ENCODE measurements at regions not wholly inside any gene's neighbourhood (a gene's known extent, or its start where the extent isn't known, plus 50 kb on each side); places are given as distances from the start of the nearest gene placed in this dataset.

- TF ChIP-seq, protein P1, sequence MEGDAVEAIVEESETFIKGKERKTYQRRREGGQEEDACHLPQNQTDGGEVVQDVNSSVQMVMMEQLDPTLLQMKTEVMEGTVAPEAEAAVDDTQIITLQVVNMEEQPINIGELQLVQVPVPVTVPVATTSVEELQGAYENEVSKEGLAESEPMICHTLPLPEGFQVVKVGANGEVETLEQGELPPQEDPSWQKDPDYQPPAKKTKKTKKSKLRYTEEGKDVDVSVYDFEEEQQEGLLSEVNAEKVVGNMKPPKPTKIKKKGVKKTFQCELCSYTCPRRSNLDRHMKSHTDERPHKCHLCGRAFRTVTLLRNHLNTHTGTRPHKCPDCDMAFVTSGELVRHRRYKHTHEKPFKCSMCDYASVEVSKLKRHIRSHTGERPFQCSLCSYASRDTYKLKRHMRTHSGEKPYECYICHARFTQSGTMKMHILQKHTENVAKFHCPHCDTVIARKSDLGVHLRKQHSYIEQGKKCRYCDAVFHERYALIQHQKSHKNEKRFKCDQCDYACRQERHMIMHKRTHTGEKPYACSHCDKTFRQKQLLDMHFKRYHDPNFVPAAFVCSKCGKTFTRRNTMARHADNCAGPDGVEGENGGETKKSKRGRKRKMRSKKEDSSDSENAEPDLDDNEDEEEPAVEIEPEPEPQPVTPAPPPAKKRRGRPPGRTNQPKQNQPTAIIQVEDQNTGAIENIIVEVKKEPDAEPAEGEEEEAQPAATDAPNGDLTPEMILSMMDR (IDR thresholded peaks at IDR 0.05; ENCODE audit: poor library complexity, severe bottlenecking): no peak
- no peak for TF ChIP-seq SMC3 (conservative IDR thresholded peaks at IDR 0.05; ENCODE audit: poor library complexity)
- TF ChIP-seq POLR2AphosphoS5 (IDR thresholded peaks at IDR 0.05): no peak
- TF ChIP-seq, protein P2, sequence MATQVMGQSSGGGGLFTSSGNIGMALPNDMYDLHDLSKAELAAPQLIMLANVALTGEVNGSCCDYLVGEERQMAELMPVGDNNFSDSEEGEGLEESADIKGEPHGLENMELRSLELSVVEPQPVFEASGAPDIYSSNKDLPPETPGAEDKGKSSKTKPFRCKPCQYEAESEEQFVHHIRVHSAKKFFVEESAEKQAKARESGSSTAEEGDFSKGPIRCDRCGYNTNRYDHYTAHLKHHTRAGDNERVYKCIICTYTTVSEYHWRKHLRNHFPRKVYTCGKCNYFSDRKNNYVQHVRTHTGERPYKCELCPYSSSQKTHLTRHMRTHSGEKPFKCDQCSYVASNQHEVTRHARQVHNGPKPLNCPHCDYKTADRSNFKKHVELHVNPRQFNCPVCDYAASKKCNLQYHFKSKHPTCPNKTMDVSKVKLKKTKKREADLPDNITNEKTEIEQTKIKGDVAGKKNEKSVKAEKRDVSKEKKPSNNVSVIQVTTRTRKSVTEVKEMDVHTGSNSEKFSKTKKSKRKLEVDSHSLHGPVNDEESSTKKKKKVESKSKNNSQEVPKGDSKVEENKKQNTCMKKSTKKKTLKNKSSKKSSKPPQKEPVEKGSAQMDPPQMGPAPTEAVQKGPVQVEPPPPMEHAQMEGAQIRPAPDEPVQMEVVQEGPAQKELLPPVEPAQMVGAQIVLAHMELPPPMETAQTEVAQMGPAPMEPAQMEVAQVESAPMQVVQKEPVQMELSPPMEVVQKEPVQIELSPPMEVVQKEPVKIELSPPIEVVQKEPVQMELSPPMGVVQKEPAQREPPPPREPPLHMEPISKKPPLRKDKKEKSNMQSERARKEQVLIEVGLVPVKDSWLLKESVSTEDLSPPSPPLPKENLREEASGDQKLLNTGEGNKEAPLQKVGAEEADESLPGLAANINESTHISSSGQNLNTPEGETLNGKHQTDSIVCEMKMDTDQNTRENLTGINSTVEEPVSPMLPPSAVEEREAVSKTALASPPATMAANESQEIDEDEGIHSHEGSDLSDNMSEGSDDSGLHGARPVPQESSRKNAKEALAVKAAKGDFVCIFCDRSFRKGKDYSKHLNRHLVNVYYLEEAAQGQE (IDR thresholded peaks at IDR 0.05; ENCODE audit: borderline replicate concordance): no peak
- TF ChIP-seq EZH2 (IDR thresholded peaks at IDR 0.05; ENCODE audit: borderline replicate concordance, insufficient read depth, low read length, poor library complexity, severe bottlenecking): no peak
- TF ChIP-seq EP300 (conservative IDR thresholded peaks at IDR 0.05; ENCODE audit: poor library complexity, severe bottlenecking): no peak
- TF ChIP-seq TAF1 (IDR thresholded peaks at IDR 0.05; ENCODE audit: low read depth): no peak
Measured at GRCh38 chr9:90052366-90052765, 447.6 kb downstream of the GADD45G start.
